ENCODE measurements at regions not wholly inside any gene's neighbourhood (a gene's known extent, or its start where the extent isn't known, plus 50 kb on each side); places are given as distances from the start of the nearest gene placed in this dataset.

DNA sequence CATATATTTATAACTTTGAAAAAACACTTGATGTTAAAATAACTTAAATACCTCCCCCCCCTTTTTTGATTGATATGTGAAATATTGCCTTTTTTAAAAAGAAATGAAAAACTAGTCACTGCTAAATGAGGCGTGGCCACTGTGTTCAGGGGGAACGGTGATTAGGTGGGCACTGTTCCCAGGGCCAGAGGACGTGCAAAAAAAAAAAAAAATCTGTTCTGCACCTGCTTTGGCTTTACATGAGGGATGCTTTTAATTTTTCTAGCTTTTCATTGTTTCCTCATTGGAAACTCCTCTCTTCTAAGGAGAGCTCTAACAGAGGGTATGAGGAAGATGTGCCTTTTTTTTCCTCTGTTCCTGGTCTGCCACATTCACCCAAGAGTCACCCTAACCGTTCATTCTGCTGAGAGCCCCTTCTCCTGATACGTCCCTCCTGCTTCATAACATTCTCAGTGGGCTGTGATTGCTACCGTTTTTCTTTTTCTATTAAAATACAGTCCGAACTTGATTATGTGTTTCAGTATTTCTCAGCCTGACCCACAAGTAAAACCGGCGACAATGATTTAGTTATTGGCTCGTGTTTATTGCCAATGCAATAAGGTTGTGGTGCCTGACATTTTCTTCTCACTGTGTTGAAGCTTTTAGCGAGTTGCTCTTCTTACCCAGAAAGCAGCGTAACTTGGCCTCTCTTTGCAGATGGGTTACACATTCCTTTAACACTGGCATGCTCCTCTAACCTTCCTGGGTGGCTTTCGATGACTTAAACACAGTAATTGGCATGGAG lies 64.8 kb upstream of the ZNF536 start:
- DNase-seq (ENCODE audit: low read depth in 2 of 2): no peak

- DNase-seq (ENCODE audit: low read depth in 2 of 2): no peak
These were observed 63.0 kb upstream of the ZNF536 start for GRCh38 chr19:30309176-30309575.

GRCh38 chr19:30309905-30310601 lies 62.1 kb upstream of the ZNF536 start:
- DNase-seq (ENCODE audit: low read depth in 2 of 2): no peak

DNA sequence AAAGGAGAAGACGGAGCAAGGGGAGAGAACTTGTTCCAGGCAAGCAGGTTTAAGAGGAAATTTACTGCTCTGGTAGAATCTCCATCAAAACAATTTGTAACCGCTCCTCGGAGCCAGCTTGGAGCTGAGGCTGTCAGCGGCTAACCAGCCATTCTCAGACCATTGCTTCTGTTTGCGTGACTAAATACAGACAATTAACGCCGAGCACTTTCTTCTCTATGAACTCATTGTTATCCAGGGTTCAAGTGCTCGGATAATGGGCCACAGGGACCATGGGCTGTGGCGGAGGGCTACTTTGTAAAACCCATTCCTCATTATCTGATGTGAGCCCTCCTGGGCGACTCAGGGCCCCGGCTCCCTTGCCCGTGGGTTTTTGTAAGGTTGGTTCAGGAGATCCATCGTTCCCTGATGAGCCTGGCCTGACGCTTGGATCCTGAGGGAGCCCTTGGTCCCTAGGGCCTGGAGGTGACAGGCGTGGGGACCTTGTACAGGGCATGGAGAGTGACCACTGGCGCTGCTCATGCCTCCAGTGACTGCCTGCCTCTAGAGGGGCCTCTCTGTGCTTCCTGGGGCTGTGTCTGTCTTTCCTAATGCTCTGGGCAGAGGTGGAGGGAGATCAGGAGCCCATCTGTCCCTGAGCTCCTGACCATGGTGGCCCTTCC lies 61.5 kb upstream of the ZNF536 start:
- DNase-seq (ENCODE audit: low read depth in 2 of 2): no peak

GRCh38 chr19:30311911-30312310 lies 60.3 kb upstream of the ZNF536 start:
- no peak for DNase-seq (ENCODE audit: low read depth in 2 of 2)

- DNase-seq (ENCODE audit: low read depth in 2 of 2): no peak
These were observed 59.4 kb upstream of the ZNF536 start for GRCh38 chr19:30312582-30313352.

- DNase-seq (ENCODE audit: low read depth in 2 of 2): no peak
These were observed 58.8 kb upstream of the ZNF536 start for GRCh38 chr19:30313353-30313750.

- no peak for DNase-seq (ENCODE audit: low read depth in 2 of 2)
These were observed 58.0 kb upstream of the ZNF536 start for GRCh38 chr19:30314056-30314804.

DNA sequence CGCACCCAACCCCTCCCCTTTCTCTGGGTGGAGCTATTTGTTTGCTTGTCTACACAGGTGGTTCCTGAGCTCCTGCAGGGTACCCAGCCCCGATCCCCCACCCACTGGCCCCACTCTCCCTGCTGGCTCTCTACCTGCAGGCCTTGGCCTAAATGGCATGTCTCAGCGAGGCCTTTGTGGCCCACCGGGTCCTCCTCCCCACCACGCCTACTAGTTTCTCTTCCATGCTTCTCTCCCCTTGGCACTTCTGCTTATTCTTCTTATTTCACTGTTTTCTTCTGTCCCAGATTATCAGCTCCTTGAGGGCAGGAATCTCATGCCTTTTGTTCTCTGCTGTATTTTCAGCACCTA lies 57.4 kb upstream of the ZNF536 start:
- no peak for DNase-seq (ENCODE audit: low read depth in 2 of 2)

GRCh38 chr19:30315159-30315558 lies 57.0 kb upstream of the ZNF536 start:
- DNase-seq (ENCODE audit: low read depth in 2 of 2): no peak

- DNase-seq (ENCODE audit: low read depth in 2 of 2): no peak
These were observed 56.1 kb upstream of the ZNF536 start for GRCh38 chr19:30316000-30316491.

- no peak for DNase-seq (ENCODE audit: low read depth in 2 of 2)
These were observed 55.6 kb upstream of the ZNF536 start for GRCh38 chr19:30316560-30317106.

DNA sequence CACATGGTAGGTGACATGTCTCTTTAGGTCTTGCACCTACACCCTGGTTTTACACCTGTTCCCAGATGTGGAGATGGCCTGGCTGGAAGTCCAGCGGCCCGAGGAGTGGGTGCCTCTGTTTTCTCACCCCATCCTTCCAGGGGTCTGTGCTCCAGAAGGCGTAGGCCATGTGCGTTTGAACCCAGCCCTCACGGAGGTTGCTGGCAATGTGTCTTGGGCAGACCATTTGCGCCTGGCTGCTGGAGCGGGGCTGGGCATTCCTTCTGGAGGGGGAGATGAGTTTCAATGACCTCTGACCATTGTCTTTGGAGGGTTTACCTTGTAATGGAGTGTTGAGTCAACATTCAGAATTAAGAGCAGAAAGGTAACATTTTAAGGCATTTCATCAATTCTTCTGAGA lies 54.8 kb upstream of the ZNF536 start:
- DNase-seq (ENCODE audit: low read depth in 2 of 2): no peak

GRCh38 chr19:30318261-30318660 lies 53.9 kb upstream of the ZNF536 start:
- DNase-seq (ENCODE audit: low read depth in 2 of 2): no peak

GRCh38 chr19:30318936-30319335 lies 53.2 kb upstream of the ZNF536 start:
- no peak for DNase-seq (ENCODE audit: low read depth in 2 of 2)

DNA sequence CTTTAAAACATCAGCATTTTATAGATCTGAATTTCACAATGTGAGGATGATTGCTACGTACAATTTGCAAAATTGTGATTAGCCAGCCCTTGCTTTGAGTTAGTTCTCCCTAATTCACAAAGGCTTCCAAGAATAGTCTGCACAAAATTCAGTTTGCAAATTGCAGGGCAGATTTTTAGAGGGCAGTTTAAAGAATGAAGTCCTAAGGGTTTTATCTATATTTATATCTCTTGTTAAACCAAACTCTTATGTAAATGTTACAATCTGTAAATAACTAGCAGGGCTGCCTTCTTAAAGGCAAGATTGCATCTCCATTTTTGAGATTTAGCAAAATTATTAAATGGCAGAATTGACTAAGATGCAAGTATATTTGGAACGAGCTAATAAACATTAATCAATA lies 52.8 kb upstream of the ZNF536 start:
- DNase-seq (ENCODE audit: low read depth in 2 of 2): no peak

GRCh38 chr19:30319876-30320275 lies 52.3 kb upstream of the ZNF536 start:
- DNase-seq (ENCODE audit: low read depth in 2 of 2): no peak

DNA sequence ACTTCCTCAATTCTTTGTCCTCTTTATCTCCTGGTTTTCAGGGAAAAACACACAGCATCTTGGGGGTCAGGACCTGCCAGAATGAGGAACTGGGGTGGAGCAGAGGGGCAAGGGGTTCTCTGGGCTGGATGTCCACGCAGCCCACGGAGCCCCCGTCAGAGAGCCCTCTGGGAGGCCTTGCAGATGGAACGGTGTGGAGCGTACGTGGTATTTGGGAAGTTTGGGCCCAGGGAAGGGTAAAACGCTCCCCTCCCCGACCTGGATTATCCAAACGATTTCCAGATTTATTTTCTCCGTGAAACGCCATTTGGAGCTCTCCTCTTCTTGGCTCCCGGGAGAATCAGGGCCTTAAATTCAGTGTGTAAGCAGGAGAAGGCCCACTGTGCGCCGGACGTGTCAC lies 51.7 kb upstream of the ZNF536 start:
- no peak for DNase-seq (ENCODE audit: low read depth in 2 of 2)

GRCh38 chr19:30320916-30321315 lies 51.3 kb upstream of the ZNF536 start:
- no peak for DNase-seq (ENCODE audit: low read depth in 2 of 2)

Measured in fibroblast of skin of left quadriceps (primary cell).